CD4-positive, alpha-beta T cell treated with Interferon alpha-2 for 1 hour (primary cell): ENCODE measurements at regions not wholly inside any gene's neighbourhood (a gene's known extent, or its start where the extent isn't known, plus 50 kb on each side); places are given as distances from the start of the nearest gene placed in this dataset.
"Not testable (repeated sequence)": the region's sequence is repeated elsewhere in the genome, so short reads cannot be mapped to it uniquely, and the experiment has no call there.

Source experiments
- DNase-seq, 2 donors: peaks; one replicate each; pipeline ENCODE4 v3.0.0-alpha.2; 2020 to 2022

- peak; percentile 18 to 41 for DNase-seq
Observed at GRCh38 chrX:65821721-65822496, 154.5 kb downstream of the MSN start.

GRCh38 chrX:65819983-65820382 lies 152.5 kb downstream of the MSN start:
- not testable (repeated sequence) for DNase-seq

DNA sequence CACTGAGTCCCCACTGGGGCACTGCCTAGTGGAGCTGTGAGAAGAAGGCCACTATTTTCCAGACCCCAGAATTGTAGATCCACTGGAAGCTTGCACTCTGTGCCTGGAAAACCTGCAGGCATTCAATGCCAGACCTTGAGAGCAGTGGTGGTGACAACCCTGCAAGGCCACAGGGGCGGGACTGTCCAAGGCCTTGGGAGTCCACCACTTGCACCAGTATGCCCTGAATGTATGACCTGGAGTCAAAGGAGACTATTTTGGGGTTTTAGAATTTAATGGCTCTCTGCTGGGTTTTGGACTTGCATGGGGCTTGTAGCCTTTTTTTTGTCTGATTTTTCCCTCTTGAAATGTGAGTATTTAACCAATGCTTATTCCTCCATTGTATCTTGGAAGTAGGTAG lies 145.8 kb downstream of the MSN start:
- no peak for DNase-seq

- no peak for DNase-seq
Observed at GRCh38 chrX:65811558-65812228, 144.2 kb downstream of the MSN start.
